Ishikawa (cell line): ENCODE measurements at regions not wholly inside any gene's neighbourhood (a gene's known extent, or its start where the extent isn't known, plus 50 kb on each side); places are given as distances from the start of the nearest gene placed in this dataset.

Experiments used
- CEBPB ChIP-seq: IDR thresholded peaks from 2 replicates; pipeline ENCODE4 v1.6.1; 2012
- CREB1 ChIP-seq: IDR thresholded peaks from 2 replicates; pipeline ENCODE4 v1.6.1; 2012; ENCODE audit warnings: low read depth
- EGR1 ChIP-seq: IDR thresholded peaks from 2 replicates; pipeline ENCODE4 v1.6.1; 2012
- EP300 ChIP-seq: IDR thresholded peaks from 2 replicates; pipeline ENCODE4 v1.6.1; 2012; ENCODE audit warnings: borderline replicate concordance
- FOXM1 ChIP-seq: IDR thresholded peaks from 2 replicates; pipeline ENCODE4 v1.6.1; 2012; ENCODE audit warnings: low read depth, borderline replicate concordance
- NFIC ChIP-seq: IDR thresholded peaks from 2 replicates; pipeline ENCODE4 v1.6.1; 2012
- RAD21 ChIP-seq: IDR thresholded peaks from 2 replicates; pipeline ENCODE4 v1.6.1; 2012; ENCODE audit warnings: low read depth
- TAF1 ChIP-seq: IDR thresholded peaks from 2 replicates; pipeline ENCODE4 v1.6.1; 2012; ENCODE audit warnings: low read depth, mild to moderate bottlenecking
- TCF12 ChIP-seq: IDR thresholded peaks from 2 replicates; pipeline ENCODE4 v1.6.1; 2012; ENCODE audit warnings: low read depth
- TEAD4 ChIP-seq: IDR thresholded peaks from 2 replicates; pipeline ENCODE4 v1.6.1; 2012
- YY1 ChIP-seq: IDR thresholded peaks from 2 replicates; pipeline ENCODE4 v1.6.1; 2012; ENCODE audit warnings: low read depth
- ZBTB7A ChIP-seq: IDR thresholded peaks from 2 replicates; pipeline ENCODE4 v1.6.1; 2012; ENCODE audit warnings: low read depth
- TF ChIP-seq, protein P1 (sequence below): IDR thresholded peaks from 2 replicates; pipeline ENCODE4 v1.6.1; 2012
- TF ChIP-seq, protein P2 (sequence below): IDR thresholded peaks from 2 replicates; pipeline ENCODE4 v1.6.1; 2012; ENCODE audit warnings: low read depth, mild to moderate bottlenecking
- TF ChIP-seq, protein P3 (sequence below): IDR thresholded peaks from 2 replicates; pipeline ENCODE4 v1.6.1; 2012

DNA sequence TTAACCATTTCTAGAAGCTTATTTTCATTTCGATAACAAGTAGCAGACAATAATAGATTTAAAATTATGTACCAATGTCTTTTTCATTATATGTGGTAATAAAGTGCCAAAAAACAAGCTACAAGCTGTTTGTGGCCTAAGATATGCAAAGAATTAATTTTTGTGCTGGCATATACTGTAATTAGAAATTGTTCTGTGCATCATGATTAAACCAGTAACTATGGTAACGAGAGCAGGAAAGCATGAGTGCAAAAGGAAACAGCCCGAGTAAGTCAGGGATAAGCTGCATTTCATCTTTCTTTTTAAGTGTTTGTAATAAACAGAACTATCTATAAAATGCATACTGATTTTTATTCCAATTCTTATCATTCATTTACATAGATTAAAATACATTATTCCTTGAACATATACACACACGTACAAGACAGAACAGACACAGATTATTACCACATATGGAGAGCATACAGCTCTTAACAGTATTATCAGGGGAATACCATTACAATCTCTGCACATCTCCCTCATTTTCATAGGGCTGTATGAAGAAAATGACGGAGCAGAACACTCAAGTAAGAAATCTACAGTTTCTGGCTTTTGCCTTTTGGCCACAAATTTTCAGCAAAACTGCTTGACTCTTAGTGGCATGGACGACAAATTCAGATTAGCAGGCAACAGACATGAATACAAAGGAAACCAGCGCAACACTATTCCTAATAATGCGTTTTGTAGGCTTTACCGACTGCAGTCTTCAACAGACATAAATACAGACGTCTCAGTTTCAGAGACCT is 121.3 kb upstream of the WDR17 start:
- no peak for TF ChIP-seq ZBTB7A
- TF ChIP-seq CEBPB, result no peak

DNA sequence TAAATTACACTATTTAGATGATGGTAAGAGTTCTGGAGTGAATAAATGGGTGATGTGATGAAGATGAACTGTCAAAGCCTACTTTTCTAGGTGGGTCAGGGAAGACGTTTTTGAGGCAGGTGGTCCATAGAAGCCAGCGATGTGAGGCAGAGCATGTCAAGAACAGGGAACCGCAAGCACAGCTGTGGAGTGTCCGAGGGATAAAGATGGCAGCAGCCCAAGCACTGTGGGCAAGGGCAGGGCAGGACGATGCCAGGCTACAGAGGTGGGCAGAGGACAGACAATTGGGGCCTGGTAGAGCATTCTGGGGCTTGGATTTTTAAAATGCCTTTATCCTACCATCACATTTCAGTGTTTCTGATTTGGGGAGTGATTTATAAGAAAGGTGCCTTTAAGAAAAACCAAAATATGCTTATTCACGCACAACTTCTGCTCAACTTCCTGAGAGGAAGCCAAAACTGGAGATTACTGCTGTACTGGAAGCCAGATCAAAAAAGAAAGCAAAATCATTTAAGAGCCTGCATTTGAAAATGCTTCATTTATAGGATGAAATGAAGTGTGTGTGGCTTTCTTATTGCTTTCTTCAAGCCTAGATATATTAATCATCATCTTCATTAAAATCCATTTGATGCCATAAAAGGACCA is 119.0 kb upstream of the WDR17 start:
- TF ChIP-seq TCF12 (no peak), TEAD4 (no peak), TAF1 (no peak), EP300 (no peak), FOXM1 (no peak), CREB1 (no peak), RAD21 (no peak), YY1 (no peak), CEBPB (no peak), ZBTB7A (no peak), EGR1 (no peak)
- TF ChIP-seq, protein P1, sequence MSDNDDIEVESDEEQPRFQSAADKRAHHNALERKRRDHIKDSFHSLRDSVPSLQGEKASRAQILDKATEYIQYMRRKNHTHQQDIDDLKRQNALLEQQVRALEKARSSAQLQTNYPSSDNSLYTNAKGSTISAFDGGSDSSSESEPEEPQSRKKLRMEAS, result no peak
- TF ChIP-seq, protein P2, sequence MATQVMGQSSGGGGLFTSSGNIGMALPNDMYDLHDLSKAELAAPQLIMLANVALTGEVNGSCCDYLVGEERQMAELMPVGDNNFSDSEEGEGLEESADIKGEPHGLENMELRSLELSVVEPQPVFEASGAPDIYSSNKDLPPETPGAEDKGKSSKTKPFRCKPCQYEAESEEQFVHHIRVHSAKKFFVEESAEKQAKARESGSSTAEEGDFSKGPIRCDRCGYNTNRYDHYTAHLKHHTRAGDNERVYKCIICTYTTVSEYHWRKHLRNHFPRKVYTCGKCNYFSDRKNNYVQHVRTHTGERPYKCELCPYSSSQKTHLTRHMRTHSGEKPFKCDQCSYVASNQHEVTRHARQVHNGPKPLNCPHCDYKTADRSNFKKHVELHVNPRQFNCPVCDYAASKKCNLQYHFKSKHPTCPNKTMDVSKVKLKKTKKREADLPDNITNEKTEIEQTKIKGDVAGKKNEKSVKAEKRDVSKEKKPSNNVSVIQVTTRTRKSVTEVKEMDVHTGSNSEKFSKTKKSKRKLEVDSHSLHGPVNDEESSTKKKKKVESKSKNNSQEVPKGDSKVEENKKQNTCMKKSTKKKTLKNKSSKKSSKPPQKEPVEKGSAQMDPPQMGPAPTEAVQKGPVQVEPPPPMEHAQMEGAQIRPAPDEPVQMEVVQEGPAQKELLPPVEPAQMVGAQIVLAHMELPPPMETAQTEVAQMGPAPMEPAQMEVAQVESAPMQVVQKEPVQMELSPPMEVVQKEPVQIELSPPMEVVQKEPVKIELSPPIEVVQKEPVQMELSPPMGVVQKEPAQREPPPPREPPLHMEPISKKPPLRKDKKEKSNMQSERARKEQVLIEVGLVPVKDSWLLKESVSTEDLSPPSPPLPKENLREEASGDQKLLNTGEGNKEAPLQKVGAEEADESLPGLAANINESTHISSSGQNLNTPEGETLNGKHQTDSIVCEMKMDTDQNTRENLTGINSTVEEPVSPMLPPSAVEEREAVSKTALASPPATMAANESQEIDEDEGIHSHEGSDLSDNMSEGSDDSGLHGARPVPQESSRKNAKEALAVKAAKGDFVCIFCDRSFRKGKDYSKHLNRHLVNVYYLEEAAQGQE, result no peak

DNA sequence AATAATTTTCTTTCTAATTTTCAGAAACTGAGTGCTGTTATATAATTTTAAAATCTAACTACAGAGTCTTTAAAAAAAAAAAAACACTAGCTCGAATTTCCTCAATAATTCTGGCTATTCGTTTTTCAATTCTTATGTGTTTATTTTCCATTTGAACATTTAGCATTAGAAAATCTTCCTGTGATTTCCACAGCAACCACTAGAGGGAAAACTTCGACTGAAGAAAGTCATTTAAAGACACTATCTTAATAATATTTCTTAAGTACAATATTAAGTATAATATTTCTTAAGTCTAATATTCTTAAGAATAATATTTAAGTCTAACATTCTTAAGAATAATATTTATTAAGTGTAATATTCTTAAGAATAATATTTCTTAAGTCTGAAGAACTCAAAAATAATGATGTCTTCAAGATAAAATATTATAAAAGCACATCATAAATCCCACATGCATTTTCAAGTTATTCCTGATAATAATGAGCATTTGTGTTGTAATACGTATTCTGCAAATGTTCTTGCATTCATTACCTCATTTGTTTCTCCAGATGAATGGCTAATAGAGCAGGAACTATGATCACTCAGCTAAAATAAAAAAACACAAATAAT is 118.4 kb upstream of the WDR17 start:
- no peak for TF ChIP-seq CEBPB
- TF ChIP-seq TCF12, result no peak
- peak; percentile 58 for TF ChIP-seq RAD21
- TF ChIP-seq, protein P3, sequence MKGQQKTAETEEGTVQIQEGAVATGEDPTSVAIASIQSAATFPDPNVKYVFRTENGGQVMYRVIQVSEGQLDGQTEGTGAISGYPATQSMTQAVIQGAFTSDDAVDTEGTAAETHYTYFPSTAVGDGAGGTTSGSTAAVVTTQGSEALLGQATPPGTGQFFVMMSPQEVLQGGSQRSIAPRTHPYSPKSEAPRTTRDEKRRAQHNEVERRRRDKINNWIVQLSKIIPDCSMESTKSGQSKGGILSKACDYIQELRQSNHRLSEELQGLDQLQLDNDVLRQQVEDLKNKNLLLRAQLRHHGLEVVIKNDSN, result no peak

DNA sequence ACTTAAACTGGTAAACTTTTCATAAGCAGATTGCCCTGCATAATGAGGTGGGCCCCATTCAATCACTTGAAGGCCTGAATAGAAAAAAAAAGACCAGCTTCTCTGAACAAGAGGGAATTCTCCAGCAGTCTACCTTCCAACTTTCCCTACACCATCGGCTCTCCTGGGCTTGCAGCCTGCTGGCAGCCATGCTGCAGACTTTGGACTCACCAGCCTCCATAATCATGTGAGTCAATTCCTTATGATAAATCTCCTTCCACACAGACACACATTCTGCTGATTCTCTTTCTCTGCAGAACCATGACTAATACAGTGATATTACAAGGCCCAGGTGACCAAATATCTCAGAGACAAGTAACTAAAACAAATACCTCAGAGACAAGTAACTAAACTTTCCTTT is 113.8 kb upstream of the WDR17 start:
- no peak for TF ChIP-seq YY1

DNA sequence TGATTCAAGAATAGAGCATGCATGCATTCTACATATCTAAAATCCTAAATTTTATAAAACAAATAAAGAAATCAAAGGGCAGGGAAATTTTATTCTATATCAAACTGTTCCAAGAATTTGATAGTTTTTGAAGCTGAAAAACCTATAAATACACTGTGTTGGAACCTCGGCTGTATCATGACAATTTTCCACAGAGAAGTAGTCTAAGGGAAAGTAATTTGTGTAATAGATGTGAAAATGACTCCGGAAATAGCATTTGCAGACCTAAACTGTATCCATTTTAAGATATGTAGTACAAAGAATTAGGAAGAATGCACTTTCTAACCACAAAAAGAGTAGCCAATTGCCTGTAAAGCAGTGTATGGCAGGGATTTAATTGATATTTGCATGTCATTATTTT is 112.5 kb upstream of the WDR17 start:
- TF ChIP-seq CREB1 (no peak), NFIC (no peak), TCF12 (no peak), RAD21 (no peak), TAF1 (no peak), TEAD4 (no peak)

DNA sequence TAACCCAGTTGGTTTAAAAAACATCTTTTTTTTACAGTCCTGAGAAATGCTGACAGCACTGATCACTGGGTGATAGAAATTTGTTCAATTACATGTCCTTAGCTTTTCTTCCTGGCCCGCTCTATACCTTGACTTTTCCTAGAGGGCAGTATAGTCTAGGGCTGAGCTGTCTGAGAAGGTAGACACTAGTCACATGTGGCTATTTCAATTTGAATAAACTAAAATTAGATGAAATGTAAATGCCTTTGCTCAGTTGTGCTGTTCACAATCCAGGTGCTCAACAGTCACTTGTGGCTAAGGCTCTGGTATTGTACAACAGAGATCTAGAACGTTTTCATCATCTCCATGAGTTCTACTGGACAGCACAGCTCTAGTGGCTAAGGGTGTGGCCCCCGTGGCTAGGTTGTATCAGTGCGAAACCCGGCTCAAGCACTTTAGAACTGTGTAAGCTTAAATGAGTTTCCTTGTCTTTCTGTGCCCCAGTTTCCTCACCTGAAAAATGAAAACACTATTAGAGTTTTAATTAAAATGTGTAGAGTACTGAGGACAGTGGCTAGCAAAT is 111.6 kb upstream of the WDR17 start:
- no peak for TF ChIP-seq TAF1
- no peak for TF ChIP-seq EGR1
- TF ChIP-seq YY1, result no peak
- TF ChIP-seq, protein P3, result 0 out of 2 replicates have a peak, but pooled peaks have one; percentile 8
- no peak for TF ChIP-seq EP300
- TF ChIP-seq FOXM1, result no peak
- TF ChIP-seq, protein P2, result no peak
- no peak for TF ChIP-seq CREB1
- TF ChIP-seq RAD21, result peak; percentile 59
